Pons (tissue), 1 donor: ENCODE measurements at regions not wholly inside any gene's neighbourhood (a gene's known extent, or its start where the extent isn't known, plus 50 kb on each side); places are given as distances from the start of the nearest gene placed in this dataset.

Experiments used
- DNase-seq: peaks from one replicate; pipeline ENCODE4 v3.0.0-alpha.2; 2016; ENCODE audit warnings: low spot score

DNA sequence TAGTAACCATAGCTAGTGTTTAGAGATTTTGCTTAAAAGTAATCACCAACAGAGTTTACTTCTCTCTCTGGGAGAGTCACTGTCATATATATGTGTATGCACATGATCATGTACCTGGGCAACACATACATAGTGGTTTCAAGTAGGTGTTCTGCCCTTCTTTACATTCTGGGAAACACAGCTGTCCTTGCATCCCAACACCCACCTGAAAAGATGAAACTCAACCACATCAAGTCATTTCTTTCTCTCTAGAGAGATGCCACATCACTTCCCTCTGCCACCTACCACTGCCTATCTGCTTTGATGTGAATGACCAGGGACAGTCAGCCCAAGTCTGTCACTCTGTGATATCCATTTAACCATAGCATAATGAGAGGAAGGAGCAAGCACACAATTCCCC is 155.8 kb upstream of the GADL1 start:
- DNase-seq, result no peak

DNA sequence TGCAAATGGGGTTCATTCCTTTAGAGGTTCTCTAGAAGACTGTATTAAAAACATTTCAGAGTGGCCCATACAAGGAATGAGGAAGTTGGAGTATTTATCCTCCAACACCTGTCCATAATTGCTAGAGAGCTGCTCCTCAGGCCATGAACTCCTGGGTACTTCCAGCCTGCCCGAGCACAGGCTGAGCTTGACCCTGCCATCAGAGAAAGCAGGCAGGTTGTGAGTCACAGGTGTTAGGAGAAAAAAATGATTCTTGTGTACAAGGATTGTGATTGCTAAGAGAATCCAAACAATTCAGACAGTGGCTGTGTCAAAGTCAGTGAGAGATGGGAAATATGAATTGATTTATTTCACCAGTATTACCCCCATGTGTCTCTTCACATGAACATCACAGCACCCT is 156.8 kb upstream of the GADL1 start:
- DNase-seq, result no peak

DNA sequence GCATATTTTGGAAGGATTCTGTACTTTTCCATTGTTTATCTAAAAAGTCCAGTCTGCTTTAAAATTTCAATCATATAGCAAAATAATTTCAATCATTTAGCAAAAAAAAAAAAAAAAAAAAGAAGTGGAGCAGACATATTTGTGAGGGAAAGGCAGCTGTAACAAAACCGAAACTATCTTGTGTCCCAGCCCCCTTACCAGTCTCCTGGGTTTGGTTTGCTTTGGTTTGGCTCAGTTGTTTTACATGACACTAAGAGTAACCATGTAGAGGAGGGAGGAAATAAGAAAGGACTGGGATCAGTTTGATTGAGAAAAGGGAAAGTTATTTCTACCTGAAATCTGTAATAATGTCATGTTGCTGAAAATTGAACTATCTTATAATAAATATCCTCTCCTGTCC is 158.8 kb upstream of the GADL1 start:
- no peak for DNase-seq

DNA sequence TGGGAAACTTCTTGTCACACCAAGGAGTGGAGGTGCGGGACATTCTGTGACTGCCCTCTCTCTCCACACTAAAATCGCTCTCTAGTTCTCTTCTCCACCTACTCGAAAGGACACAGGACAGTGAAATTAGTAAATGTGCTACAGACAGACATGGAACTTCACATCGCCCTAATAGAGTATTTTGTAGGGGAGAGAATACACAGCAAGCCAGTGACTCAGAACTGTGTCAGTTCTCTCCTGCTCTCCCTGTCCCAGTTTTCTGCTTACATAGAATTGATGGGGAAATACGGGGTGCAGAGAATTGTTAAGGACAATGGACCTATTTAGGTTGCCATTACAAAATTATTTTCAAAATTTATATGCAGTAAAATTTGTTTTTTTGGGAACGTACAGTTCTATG is 159.6 kb upstream of the GADL1 start:
- DNase-seq, result no peak

DNA sequence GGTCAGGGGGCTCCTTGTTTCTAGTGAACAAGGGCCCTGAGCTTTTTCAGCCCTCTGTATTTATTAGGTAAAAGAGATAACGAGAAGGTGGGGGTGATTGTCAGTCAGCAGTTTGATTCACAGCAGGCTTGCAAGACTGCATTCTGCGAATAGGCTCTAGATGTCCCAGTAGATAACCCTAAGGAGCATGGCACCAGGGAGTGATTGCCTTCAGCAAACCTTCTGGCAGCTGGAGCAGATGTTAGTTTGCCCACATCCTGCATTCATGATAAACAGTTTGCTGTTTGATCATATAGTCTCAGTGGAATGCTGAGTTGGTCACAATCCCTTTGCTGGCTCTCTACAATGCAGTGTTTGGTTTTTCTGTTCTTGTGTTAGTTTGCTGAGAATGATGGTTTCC is 161.3 kb upstream of the GADL1 start:
- DNase-seq, result no peak

DNA sequence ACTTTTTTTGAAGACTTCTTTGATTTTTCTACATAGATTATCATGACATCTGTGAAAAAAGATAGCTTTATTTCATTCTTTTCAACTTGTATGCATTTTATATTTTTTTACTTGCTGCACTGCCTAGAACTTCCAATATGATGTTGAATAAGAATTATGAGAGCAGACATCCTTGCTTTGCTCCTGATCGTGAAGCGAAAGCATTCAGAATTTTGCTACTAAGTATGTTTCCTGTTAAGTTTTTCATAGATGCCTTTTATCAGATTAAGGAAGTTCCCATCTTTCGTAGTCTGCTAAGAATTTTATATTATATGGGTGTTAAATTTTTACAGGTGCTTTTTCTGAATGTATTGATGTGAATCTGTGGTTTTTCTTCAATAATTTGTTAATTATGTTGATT is 163.4 kb upstream of the GADL1 start:
- no peak for DNase-seq

DNA sequence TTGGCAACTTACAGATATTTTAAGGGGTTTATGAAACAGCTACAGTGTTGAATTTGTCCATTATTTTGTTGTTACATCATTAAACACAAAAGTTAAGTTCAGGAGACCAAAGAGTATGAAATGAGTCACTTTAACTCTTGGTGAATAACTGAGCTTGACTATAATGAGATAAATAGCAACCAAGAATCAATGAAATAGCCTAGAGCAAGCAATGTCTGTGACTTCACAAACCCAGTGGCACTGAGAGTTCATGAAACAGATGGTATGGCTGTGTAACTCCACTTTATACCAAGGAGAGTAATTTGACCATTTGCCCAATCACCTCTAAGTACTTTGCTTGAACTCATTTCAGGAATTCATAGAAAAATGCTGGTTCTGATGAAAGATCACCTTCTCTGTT is 169.6 kb upstream of the GADL1 start:
- DNase-seq, result no peak

DNA sequence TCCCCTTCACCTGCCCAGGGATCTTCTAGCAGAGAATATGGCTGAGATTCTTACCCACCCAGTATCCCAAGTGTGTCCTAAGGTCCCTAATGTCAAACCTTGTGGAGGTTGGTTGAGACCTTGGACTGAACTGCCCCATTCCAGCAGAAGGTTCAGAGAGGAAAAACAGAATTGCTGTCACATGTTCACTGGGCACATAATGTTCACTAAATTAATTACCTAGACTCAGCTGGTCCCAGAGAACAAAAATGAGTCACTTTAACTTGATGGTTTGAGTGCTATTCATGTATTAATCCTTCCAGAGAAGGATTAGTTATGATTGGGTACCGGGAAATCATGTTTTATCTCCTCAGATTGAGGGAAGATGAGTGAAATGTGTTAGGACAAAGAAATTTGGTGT is 171.3 kb upstream of the GADL1 start:
- DNase-seq, result no peak

DNA sequence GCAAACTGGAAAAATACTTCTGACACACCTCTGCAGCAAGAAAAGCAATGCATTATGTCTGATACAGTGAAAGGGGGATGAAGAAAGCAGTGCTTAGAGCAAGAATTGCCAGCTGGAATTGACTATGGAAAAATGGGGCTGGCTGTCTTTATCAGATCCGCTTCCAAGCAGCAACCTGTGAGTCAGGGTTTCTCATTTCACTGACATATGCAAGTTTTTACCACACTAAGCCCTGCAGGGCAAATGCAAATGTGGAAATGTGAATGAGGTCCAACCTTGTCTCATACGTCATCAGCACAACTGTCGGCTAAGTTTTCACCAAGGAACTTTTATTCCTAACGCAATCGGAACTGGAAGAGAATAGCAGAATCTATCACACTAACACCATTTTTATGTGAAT is 172.5 kb upstream of the GADL1 start:
- no peak for DNase-seq

DNA sequence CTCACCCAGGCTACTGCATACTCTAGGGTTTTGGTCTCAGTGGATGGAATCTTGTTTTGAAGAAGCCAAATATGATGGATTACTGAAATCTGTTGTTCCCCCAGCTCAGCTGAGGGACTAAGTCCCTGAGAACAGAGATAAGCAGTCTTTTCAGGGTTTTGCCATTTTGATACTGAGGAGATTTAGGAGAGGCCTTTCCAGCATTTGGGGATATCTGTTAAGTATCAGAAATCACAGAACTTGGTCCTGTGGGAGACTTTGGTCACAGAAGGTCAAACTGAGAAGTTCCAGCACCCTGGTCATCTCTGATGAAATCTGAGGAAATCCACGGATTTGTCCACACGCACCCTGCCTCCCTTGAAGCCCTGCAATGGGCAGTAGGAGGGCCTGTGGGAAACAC is 181.0 kb upstream of the GADL1 start:
- no peak for DNase-seq

DNA sequence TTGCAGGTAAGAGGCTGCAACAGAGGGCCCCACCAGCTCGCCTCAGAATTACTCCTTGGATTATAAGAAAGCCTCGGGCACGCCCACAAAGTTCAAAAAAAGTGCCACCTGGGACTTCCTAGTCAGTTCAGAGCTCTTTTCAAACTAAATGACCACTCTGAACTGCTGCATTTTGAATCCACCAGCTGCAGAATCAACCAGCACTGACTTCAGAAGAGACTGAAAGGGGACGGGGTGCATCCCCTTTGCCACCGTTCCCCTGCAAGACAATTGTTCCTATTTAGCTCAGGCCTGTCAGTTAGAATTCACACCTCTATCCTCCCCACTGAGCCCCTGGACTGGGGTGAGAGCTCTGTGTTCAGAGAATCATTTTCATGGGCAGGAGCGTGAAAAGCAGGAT is 181.4 kb upstream of the GADL1 start:
- DNase-seq, result no peak

DNA sequence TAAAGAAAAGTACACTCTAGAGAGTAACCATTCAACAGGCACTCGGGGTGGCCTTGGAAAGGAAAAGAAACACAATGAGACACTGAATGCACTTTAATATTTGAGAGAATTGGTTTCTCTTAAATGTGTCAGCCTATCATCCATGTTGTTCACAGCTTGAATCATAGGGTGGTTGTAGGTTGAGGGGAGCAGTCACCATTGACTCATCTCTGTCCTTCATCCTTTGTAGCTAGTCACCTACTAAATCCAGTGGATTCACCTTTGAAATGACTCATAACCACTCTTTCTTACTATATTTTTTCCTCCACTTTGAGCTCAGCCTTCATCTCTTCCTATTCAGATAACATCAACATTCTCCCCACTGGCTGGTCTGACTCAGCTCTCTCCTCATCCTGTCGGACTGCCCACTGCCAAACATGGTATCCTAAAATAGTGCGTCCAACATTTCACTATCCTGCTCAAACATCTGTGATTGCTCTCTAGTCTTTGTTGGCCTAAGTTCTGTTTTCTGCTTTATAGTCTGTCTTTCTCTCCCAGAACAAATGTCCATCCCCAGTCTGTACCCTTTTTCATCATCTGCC is 182.7 kb upstream of the GADL1 start:
- DNase-seq, result no peak

DNA sequence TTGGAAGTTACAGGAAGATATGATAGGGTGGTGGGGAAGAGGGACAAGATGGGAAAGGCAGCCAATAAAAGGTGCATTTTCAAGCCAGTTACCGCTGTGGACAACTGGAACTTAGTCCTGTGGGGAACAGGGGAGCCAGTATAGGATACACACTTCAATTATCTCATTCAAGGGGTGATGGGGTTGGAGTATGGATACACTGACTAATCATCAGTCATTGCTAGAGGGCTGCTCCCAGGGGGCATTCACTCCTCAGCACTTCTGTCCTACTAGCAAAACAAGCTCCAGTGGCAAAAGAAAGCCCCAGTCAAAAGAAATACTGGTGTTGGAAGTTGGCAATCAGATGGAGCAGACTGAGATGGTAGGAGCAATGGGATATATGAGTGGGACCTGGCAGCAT is 183.4 kb upstream of the GADL1 start:
- DNase-seq, result no peak

DNA sequence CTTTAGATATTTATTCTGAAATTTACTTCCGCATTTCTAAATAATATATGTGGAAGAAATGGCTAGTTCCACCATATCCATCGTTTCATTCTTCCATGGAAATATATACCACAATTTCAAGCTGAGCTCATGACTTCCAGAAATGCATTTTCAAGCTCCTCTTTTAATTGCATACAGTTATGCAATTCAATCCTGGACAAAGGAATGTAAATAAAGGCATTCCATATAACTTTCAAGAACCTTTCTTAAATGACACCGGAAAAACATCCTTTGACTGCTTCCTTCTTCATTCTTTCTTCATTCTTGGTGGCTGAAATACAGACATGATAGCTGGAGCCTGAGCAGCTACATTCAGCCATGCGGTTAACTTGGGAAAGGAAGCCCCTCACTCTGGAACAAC is 185.2 kb upstream of the GADL1 start:
- no peak for DNase-seq

DNA sequence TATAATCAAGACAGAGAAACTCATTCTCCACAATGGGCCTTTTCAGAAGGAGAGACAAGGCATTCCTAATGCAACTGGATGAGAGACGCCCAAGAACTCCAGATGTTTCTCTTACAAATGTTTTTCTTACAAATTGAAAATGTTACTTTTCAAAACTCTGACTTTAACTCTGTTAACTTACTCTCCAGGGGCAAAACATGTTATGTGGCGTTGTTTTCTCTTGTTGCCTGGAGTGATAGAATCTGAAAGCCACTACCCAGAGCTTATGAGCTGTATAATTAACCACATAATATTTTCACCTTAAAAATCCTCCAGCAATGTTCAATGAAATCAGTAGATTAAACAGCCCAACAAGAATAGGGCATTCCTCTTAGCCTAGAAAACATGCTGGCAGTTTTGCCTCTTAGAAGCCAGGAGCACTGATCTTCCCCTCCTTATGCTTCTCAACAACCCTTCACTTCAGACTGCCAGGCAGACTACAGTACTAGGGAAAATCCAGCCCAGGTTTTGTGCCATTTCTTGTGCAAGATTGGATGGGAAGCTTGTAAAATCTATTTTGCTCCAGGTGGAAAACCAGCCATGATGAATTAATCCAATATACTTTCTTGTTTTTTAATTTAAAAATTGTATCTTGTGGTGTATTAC is 186.7 kb upstream of the GADL1 start:
- no peak for DNase-seq

DNA sequence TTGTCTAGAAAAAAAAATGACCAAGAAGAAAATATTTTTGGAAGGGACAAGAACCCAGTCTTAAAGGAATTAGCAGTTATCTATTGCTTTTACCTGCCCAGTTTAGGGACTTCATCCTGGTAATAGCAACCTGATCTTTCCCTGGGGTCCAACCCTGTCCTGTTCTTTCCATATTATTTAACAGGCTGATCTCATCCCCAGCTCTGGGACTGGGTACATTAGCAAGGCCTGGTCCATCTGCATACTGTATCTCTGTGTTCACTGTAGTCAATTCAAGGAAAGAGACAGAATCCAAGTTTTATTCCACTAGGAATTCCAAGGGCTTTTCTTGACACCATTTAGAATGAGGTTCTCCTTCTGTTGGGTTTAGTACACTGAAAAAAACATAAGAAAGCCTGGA is 191.7 kb upstream of the GADL1 start:
- DNase-seq, result no peak

DNA sequence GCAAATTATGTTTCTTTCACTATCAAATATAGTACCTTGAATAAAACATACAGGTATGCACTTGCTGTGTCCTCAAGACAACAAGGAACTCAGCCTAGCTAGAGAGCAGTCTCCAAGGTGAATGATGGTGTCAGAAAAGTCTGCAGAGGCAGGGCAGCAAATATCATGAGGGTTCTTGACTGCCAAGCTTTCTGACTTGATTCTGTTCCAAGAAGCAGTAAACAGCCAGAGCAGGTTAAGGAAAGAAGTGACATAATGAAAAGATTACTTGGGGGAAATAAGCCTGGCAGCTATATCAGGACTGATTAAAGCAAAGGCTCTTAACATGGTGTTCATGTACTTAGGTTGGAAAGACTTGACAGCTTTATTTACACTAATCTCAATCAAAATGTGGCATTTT is 192.2 kb upstream of the GADL1 start:
- peak; percentile 9 for DNase-seq

DNA sequence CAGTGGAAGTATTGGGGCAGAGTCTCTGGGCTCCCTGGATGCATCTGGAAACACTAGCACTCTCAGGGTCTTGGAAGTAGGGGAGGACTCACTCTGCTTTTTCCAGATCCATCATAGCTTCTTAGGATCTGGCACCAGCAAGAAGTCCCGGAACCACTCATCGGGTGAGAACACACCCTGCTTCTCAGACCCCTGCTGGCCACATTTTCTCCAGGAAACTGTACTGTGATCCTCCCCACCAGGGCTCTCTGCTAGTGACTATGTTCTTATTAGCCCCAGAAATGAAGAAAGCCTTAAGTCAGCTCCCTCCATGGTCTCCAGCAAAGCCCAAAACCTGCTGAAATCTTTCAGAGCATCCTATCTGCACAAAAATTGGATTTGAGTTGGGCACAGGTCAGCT is 197.3 kb upstream of the GADL1 start:
- DNase-seq, result no peak

DNA sequence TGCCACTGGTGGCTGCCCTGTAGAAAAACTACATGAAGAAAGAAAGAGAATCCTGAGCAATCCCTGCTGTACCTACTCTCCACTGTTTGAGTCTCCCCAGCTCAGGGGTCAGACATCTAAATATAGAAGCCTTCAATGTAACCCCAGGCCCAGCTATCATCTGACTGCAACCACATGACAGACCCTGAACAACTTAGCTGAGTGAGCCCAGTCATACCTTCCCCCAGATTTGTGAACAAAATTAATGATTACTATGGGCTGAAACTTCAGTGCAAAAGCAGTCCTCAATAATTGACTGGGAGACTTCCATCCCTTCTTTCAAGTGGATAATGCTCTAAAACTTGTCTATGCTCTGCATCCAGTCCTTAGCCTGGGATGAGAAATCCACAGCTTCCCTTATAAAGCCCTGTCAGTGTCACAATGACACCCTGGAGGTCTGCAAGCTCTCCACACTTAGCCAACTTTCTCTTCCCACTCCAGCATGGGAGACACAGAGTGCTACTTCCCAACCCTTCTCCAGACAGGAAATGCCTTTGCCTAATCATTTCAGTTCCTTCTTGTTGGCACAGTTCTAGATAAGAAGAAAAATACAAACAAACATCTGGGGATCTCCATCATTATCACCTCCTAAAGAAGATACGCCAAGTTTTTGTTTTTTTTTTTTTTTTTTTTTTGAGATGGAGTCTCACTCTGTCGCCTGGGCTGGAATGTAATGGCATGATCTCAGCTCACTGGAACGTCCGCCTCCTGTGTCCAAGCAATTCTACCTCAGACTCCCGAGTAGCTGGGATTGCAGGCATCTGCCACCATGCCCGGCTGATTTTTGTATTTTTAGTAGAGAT is 198.5 kb upstream of the GADL1 start:
- DNase-seq, result no peak

DNA sequence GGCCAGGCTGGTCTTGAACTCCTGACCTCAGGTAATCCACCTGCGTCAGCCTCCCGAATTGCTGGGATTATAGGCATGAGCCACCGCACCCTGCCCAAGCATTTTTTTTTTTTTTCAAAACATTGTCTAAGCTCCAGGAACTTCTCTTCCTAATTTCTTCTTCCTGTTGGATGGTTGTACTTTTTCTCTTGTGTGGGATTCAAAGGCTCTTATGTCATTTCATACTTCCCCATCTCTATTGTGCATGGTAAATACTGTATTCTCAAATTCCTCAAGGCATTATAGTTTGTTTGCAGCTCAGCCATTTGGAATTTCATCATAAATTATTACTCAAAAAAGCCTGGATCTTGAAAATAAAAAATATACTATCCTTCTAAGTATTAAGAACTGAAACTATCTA is 199.1 kb upstream of the GADL1 start:
- DNase-seq, result no peak

DNA sequence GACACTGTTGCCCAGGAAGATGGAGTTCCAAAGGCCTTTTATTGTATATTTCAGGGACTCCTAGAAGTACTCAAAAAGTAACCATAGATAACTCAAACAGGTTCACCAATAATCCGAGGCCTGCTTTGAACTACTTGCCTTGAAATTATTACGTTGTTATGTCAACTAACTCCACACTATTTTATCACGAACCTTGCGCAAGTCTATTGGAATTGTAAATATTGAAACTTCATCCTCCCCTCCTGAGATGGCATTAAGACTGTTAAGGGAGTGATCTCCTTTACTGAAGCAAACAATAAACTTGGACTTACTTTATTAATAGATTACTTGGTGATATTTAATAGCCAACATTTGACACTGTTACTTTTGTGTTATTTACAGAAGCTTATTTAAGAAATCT is 199.6 kb upstream of the GADL1 start:
- DNase-seq, result no peak

DNA sequence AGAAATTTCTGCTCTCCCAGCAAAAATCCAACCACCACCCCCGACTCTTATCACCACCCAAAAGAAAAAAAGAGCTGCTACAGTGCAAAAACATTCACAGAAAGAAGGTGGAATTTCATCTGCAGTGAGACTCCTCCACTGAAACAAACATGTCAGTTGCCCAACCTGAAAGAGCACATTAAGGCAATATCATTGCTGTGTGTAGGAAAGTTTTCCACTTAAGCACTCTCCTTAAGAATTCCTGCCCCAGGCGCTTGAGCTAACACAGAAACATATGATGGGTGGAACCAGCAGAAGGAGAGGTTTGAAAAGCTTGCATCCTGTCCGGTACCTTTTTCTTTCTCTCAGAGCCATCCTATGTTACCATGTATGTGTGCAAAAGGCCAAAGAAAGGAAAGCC is 200.8 kb upstream of the GADL1 start:
- DNase-seq, result no peak

DNA sequence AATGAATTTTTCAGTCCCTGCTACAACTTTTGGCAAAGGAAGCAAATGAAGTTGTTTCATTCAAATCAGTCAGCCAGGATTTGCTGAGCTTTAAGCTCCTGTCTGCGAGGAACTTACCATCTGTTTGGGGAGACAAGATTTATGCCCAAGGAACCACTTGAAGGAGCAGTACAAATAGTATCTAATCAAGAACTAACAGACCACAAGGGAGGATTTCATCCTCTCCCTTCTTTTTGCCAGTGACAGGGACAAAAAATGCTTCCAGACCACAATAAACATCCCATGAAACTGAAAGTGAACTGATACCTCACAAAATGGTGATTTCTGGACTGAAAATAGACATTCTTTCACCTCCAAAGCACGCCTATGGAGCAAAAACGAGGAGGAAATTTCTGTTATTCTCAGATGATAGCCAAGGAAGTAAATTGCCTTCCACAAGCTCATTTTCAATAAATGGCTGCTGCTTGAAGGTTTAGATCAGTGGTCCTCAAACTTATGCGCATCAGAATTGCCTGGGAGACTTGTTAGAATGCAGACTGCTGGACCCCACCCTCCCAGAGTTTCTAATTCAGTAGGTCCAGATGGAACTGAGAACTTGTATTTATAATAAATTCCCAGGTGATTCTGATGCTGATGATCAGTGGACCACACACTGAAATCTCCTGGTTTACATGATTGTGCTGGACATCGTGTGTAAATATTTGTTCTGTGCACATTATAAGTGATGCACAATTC is 202.4 kb upstream of the GADL1 start:
- DNase-seq, result no peak
